ENCODE measurements at regions not wholly inside any gene's neighbourhood (a gene's known extent, or its start where the extent isn't known, plus 50 kb on each side); places are given as distances from the start of the nearest gene placed in this dataset.

- CTCF ChIA-PET, result no interaction called here
- intact Hi-C loops (cut with micrococcal nuclease; ENCODE audit: unreplicated experiment), result no loop called here
- Mint-ChIP-seq H3K4me3 (ENCODE audit: low read depth, unreplicated experiment) (no peak overlapping the region), H3K36me3 (ENCODE audit: insufficient read depth, unreplicated experiment) (no peaks in the 10 kb centered on the region), H3K4me1 (ENCODE audit: low read depth, unreplicated experiment) (no peaks in the 10 kb centered on the region), H3K27ac (ENCODE audit: unreplicated experiment) (no peak overlapping the region), H3K9me3 (ENCODE audit: low read depth, unreplicated experiment) (no peaks in the 10 kb centered on the region), H3K27me3 (ENCODE audit: unreplicated experiment) (no peaks in the 10 kb centered on the region)
- BruUV-seq (replicated peaks), result no TSS peak
- DNase-seq, result no peak
- TF ChIP-seq, protein P1, sequence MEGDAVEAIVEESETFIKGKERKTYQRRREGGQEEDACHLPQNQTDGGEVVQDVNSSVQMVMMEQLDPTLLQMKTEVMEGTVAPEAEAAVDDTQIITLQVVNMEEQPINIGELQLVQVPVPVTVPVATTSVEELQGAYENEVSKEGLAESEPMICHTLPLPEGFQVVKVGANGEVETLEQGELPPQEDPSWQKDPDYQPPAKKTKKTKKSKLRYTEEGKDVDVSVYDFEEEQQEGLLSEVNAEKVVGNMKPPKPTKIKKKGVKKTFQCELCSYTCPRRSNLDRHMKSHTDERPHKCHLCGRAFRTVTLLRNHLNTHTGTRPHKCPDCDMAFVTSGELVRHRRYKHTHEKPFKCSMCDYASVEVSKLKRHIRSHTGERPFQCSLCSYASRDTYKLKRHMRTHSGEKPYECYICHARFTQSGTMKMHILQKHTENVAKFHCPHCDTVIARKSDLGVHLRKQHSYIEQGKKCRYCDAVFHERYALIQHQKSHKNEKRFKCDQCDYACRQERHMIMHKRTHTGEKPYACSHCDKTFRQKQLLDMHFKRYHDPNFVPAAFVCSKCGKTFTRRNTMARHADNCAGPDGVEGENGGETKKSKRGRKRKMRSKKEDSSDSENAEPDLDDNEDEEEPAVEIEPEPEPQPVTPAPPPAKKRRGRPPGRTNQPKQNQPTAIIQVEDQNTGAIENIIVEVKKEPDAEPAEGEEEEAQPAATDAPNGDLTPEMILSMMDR (IDR thresholded peaks at IDR 0.05; ENCODE audit: unreplicated experiment), result no peak
These were observed 82.9 kb upstream of the TRHDE start for GRCh38 chr12:72189266-72189665.

DNA sequence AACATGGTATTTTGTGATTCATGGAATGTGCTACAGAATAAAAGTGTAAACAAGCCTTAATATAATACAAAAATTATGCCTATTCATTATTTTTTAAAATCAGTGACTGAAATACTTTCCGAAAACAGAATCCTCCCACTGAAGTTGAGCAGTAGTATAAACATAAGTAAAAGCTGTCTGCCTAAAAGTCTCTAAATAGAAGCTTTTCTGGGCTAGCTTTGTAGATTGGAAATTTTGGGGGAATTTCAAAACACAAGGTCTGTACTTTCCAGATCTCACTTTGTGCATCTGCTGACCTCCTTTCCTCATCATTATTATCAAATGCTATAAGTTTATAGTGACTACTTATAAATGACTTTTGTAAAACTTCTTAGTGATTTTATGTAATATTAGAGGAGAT is 80.4 kb upstream of the TRHDE start:
- no peak for DNase-seq

GRCh38 chr12:72197790-72198189 is 74.4 kb upstream of the TRHDE start:
- BruUV-seq (replicated peaks), result no TSS peak
- TF ChIP-seq, protein P1 (IDR thresholded peaks at IDR 0.05; ENCODE audit: unreplicated experiment), result no peak
- H3K4me3 Mint-ChIP-seq (ENCODE audit: low read depth, unreplicated experiment), result no peak overlapping the region
- CTCF ChIA-PET, result no interaction called here
- no peaks in the 10 kb centered on the region for H3K27me3 Mint-ChIP-seq (ENCODE audit: unreplicated experiment)
- H3K36me3 Mint-ChIP-seq (ENCODE audit: insufficient read depth, unreplicated experiment), result no peaks in the 10 kb centered on the region
- H3K27ac Mint-ChIP-seq (ENCODE audit: unreplicated experiment), result no peak overlapping the region
- intact Hi-C loops (cut with micrococcal nuclease; ENCODE audit: unreplicated experiment), result no loop called here
- no peak for DNase-seq
- H3K9me3 Mint-ChIP-seq (ENCODE audit: low read depth, unreplicated experiment), result peaks cover 8% of the 10 kb centered on the region
- no peaks in the 10 kb centered on the region for H3K4me1 Mint-ChIP-seq (ENCODE audit: low read depth, unreplicated experiment)

More for the DNA sequence above, 80.4 kb upstream of the TRHDE start:
- H3K36me3 Mint-ChIP-seq (ENCODE audit: insufficient read depth, unreplicated experiment), result no peaks in the 10 kb centered on the region
- no peaks in the 10 kb centered on the region for H3K4me1 Mint-ChIP-seq (ENCODE audit: low read depth, unreplicated experiment)
- no peaks in the 10 kb centered on the region for H3K27me3 Mint-ChIP-seq (ENCODE audit: unreplicated experiment)
- CTCF ChIA-PET, result no interaction called here
- no TSS peak for BruUV-seq (replicated peaks)
- peaks cover 2% of the 10 kb centered on the region for H3K9me3 Mint-ChIP-seq (ENCODE audit: low read depth, unreplicated experiment)
- H3K27ac Mint-ChIP-seq (ENCODE audit: unreplicated experiment), result no peak overlapping the region
- H3K4me3 Mint-ChIP-seq (ENCODE audit: low read depth, unreplicated experiment), result no peak overlapping the region
- intact Hi-C loops (cut with micrococcal nuclease; ENCODE audit: unreplicated experiment), result no loop called here
- TF ChIP-seq, protein P1 (IDR thresholded peaks at IDR 0.05; ENCODE audit: unreplicated experiment), result no peak

- H3K9me3 Mint-ChIP-seq (ENCODE audit: low read depth, unreplicated experiment), result peaks cover 8% of the 10 kb centered on the region
- CTCF ChIA-PET, result no interaction called here
- no peaks in the 10 kb centered on the region for H3K4me1 Mint-ChIP-seq (ENCODE audit: low read depth, unreplicated experiment)
- no peak overlapping the region for H3K27ac Mint-ChIP-seq (ENCODE audit: unreplicated experiment)
- H3K27me3 Mint-ChIP-seq (ENCODE audit: unreplicated experiment), result no peaks in the 10 kb centered on the region
- no peaks in the 10 kb centered on the region for H3K36me3 Mint-ChIP-seq (ENCODE audit: insufficient read depth, unreplicated experiment)
- intact Hi-C loops (cut with micrococcal nuclease; ENCODE audit: unreplicated experiment), result no loop called here
- no peak for DNase-seq
- TF ChIP-seq, protein P1 (IDR thresholded peaks at IDR 0.05; ENCODE audit: unreplicated experiment), result no peak
- H3K4me3 Mint-ChIP-seq (ENCODE audit: low read depth, unreplicated experiment), result no peak overlapping the region
- BruUV-seq (replicated peaks), result no TSS peak
These were observed 70.7 kb upstream of the TRHDE start for GRCh38 chr12:72201457-72201856.

Data from Calu3 (cell line).